ENCODE measurements at regions not wholly inside any gene's neighbourhood (a gene's known extent, or its start where the extent isn't known, plus 50 kb on each side); places are given as distances from the start of the nearest gene placed in this dataset.

DNA sequence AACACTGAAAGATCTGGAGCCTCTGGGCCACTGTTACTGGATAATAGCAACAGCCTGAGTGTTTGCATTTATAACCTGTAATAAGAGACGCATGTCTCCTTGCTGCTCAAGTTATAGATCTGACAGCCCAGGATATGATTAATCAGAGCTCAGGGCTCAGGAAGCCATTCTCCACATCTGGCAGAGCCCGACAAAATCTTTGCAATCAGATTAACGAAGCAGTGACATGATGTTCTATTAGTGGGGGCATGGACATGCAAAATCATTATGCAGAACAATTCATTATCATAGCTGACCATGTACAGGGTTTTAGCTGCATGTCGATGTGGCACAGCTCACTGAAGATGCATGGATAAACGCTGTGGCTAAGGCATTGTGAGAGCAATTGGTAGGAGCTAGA is 730.3 kb downstream of the ZNF385D start (continued):
- TF ChIP-seq NFXL1 (IDR thresholded peaks at IDR 0.05; ENCODE audit: borderline replicate concordance): no peak

DNA sequence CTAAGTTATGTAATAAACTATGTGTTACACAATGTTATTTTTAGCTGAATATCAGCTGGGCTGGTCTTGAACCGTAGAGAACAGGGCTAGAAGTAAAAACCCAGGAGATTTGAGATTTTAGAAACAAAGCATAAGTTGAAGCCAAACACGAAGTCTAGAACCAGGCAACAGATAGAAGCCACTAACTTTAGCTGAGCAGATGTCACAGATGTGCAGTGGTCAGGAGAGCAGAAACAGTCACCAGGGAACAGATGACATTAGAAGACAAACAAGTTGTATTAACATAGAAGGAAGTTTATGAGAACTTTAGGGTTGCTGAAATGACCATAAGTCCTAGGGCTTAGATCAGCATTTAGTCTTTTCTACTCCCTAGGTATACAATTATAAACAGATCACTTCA is 731.0 kb downstream of the ZNF385D start:
- Histone ChIP-seq H3K9me3 (replicated peaks; ENCODE audit: control insufficient read depth, insufficient read depth, low read length) (no peaks in the 10 kb centered on the region), H3K4me3 (no peak overlapping the region), H3K4me2 (ENCODE audit: control insufficient read depth, insufficient read depth) (no peak overlapping the region), H3K36me3 (ENCODE audit: control insufficient read depth in 2 of 2, insufficient read depth in 2 of 2, low read length in 1 of 2) (no peaks in the 10 kb centered on the region), H2AFZ (ENCODE audit: control insufficient read depth, low read depth, low read length) (no peak overlapping the region), H3K27ac (ENCODE audit: control insufficient read depth, insufficient read depth) (no peak overlapping the region), H3K79me2 (ENCODE audit: control insufficient read depth, insufficient read depth, low read length) (no peaks in the 10 kb centered on the region), H3K4me1 (ENCODE audit: control insufficient read depth, insufficient read depth, low read length) (no peaks in the 10 kb centered on the region), H3K27me3 (replicated peaks in 1 of 2; ENCODE audit: control insufficient read depth in 2 of 2, insufficient read depth in 2 of 2, low read length in 1 of 2) (no peaks in the 10 kb centered on the region), H3K9ac (ENCODE audit: control insufficient read depth, insufficient read depth, low read length) (no peak overlapping the region), H4K20me1 (ENCODE audit: control insufficient read depth, insufficient read depth) (no peaks in the 10 kb centered on the region)
- DNase-seq (ENCODE audit: low read depth, low spot score) (no peak), ATAC-seq (no peak), FAIRE-seq (no peak)
- BruUV-seq (replicated peaks): no TSS peak
- RAD21 ChIA-PET (ENCODE audit: unreplicated experiment): no interaction called here
- CTCF ChIA-PET: no interaction called here
- in situ Hi-C loops (cut with MboI) (no loop called here), intact Hi-C loops (cut with micrococcal nuclease; ENCODE audit: unreplicated experiment) (no loop called here)
- WGBS (ENCODE audit: insufficient coverage, insufficient replicate concordance, low lambda C conversion rate, missing lambda C conversion rate): 0% methylated on average over 2 of the region's 2 CpGs
- SMC1A ChIA-PET (ENCODE audit: uncharacterized antibody, unreplicated experiment): interaction anchor here (1.4 kb wide), 1 partner anchor 9 kb away, joined by 5 read pairs; no protein-coding TSS in a partner anchor
- POLR2A ChIA-PET: no interaction called here
- TF ChIP-seq CHD4 (IDR thresholded peaks at IDR 0.05) (no peak), JUNB (IDR thresholded peaks at IDR 0.05) (no peak), PBX3 (IDR thresholded peaks at IDR 0.05; ENCODE audit: insufficient replicate concordance, low read depth, low read length) (no peak), BHLHE40 (IDR thresholded peaks at IDR 0.05; ENCODE audit: borderline replicate concordance in 1 of 2, low read depth in 2 of 2, low read length in 1 of 2) (no peak), CBX5 (IDR thresholded peaks at IDR 0.05; ENCODE audit: low read depth) (no peak), RFX5 (IDR thresholded peaks at IDR 0.05; ENCODE audit: low read depth, low read length) (no peak), STAT1 (conservative IDR thresholded peaks at IDR 0.05) (no peak), NFIC (IDR thresholded peaks at IDR 0.05; ENCODE audit: low read depth, low read length) (no peak), NFXL1 (IDR thresholded peaks at IDR 0.05; ENCODE audit: borderline replicate concordance) (no peak), ZNF274 (IDR thresholded peaks at IDR 0.05; ENCODE audit: insufficient read depth, insufficient read length) (no peak), IRF3 (IDR thresholded peaks at IDR 0.05) (no peak), FOXK2 (IDR thresholded peaks at IDR 0.05) (no peak), POLR2A (IDR thresholded peaks at IDR 0.05; ENCODE audit: low read depth, low read length) (no peak)
- TF ChIP-seq, protein P1, sequence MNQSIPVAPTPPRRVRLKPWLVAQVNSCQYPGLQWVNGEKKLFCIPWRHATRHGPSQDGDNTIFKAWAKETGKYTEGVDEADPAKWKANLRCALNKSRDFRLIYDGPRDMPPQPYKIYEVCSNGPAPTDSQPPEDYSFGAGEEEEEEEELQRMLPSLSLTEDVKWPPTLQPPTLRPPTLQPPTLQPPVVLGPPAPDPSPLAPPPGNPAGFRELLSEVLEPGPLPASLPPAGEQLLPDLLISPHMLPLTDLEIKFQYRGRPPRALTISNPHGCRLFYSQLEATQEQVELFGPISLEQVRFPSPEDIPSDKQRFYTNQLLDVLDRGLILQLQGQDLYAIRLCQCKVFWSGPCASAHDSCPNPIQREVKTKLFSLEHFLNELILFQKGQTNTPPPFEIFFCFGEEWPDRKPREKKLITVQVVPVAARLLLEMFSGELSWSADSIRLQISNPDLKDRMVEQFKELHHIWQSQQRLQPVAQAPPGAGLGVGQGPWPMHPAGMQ (IDR thresholded peaks at IDR 0.05; ENCODE audit: borderline replicate concordance): no peak
- TF ChIP-seq, protein P2, sequence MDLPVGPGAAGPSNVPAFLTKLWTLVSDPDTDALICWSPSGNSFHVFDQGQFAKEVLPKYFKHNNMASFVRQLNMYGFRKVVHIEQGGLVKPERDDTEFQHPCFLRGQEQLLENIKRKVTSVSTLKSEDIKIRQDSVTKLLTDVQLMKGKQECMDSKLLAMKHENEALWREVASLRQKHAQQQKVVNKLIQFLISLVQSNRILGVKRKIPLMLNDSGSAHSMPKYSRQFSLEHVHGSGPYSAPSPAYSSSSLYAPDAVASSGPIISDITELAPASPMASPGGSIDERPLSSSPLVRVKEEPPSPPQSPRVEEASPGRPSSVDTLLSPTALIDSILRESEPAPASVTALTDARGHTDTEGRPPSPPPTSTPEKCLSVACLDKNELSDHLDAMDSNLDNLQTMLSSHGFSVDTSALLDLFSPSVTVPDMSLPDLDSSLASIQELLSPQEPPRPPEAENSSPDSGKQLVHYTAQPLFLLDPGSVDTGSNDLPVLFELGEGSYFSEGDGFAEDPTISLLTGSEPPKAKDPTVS (IDR thresholded peaks at IDR 0.05; ENCODE audit: low read depth, low read length): no peak
- TF ChIP-seq, protein P3, sequence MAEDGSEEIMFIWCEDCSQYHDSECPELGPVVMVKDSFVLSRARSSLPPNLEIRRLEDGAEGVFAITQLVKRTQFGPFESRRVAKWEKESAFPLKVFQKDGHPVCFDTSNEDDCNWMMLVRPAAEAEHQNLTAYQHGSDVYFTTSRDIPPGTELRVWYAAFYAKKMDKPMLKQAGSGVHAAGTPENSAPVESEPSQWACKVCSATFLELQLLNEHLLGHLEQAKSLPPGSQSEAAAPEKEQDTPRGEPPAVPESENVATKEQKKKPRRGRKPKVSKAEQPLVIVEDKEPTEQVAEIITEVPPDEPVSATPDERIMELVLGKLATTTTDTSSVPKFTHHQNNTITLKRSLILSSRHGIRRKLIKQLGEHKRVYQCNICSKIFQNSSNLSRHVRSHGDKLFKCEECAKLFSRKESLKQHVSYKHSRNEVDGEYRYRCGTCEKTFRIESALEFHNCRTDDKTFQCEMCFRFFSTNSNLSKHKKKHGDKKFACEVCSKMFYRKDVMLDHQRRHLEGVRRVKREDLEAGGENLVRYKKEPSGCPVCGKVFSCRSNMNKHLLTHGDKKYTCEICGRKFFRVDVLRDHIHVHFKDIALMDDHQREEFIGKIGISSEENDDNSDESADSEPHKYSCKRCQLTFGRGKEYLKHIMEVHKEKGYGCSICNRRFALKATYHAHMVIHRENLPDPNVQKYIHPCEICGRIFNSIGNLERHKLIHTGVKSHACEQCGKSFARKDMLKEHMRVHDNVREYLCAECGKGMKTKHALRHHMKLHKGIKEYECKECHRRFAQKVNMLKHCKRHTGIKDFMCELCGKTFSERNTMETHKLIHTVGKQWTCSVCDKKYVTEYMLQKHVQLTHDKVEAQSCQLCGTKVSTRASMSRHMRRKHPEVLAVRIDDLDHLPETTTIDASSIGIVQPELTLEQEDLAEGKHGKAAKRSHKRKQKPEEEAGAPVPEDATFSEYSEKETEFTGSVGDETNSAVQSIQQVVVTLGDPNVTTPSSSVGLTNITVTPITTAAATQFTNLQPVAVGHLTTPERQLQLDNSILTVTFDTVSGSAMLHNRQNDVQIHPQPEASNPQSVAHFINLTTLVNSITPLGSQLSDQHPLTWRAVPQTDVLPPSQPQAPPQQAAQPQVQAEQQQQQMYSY (CRISPR knock-in tag; IDR thresholded peaks at IDR 0.05): no peak
